Chondrocyte (in vitro differentiated cells): ENCODE measurements at regions not wholly inside any gene's neighbourhood (a gene's known extent, or its start where the extent isn't known, plus 50 kb on each side); places are given as distances from the start of the nearest gene placed in this dataset.

Source experiments
- DNase-seq: peaks from one replicate; pipeline ENCODE4 v3.0.0; 2021; ENCODE audit warnings: mixed read lengths, low spot score
- H3K27ac Mint-ChIP-seq: one replicate; pipeline ENCODE4 v1.8.0; 2021; ENCODE audit warnings: mild to moderate bottlenecking, moderate library complexity, mixed read lengths; ENCODE audit not compliant: unreplicated experiment
- H3K27me3 Mint-ChIP-seq: 2 replicates; pipeline ENCODE4 v1.8.0; 2021; ENCODE audit warnings: low read depth, mixed read lengths
- H3K36me3 Mint-ChIP-seq: 2 replicates; pipeline ENCODE4 v1.8.0; 2021; ENCODE audit warnings: low read depth, mixed read lengths
- H3K4me1 Mint-ChIP-seq: 2 replicates; pipeline ENCODE4 v1.8.0; 2021; ENCODE audit warnings: low read depth, mild to moderate bottlenecking, mixed read lengths
- H3K4me3 Mint-ChIP-seq: one replicate; pipeline ENCODE4 v1.8.0; 2021; ENCODE audit warnings: mild to moderate bottlenecking, moderate library complexity, mixed read lengths; ENCODE audit not compliant: unreplicated experiment
- H3K9me3 Mint-ChIP-seq: 2 replicates; pipeline ENCODE4 v1.8.0; 2021; ENCODE audit warnings: low read depth, mixed read lengths
- CTCF ChIP-seq: fragments of 200-600 bp; sonication (generic); IDR thresholded peaks from 2 replicates; pipeline ENCODE4 v1.5.0; 2021; ENCODE audit warnings: antibody characterized with exemption, mild to moderate bottlenecking, moderate library complexity

GRCh38 chr1:25150985-25151495 is 81.3 kb downstream of the SYF2 start:
- H3K36me3 Mint-ChIP-seq, result peaks cover 11% of the 10 kb centered on the region
- peaks cover 33% of the 10 kb centered on the region for H3K27me3 Mint-ChIP-seq
- no peak overlapping the region for H3K27ac Mint-ChIP-seq
- H3K9me3 Mint-ChIP-seq, result peaks cover 26% of the 10 kb centered on the region
- no peaks in the 10 kb centered on the region for H3K4me1 Mint-ChIP-seq
- TF ChIP-seq CTCF, result no peak
- no peak for DNase-seq
- H3K4me3 Mint-ChIP-seq, result no peak overlapping the region

- no peak overlapping the region for H3K4me3 Mint-ChIP-seq
- peaks cover 2% of the 10 kb centered on the region for H3K36me3 Mint-ChIP-seq
- no peak overlapping the region for H3K27ac Mint-ChIP-seq
- no peaks in the 10 kb centered on the region for H3K4me1 Mint-ChIP-seq
- DNase-seq, result no peak
- peak; percentile 36 for TF ChIP-seq CTCF
- H3K27me3 Mint-ChIP-seq, result peaks cover 25% of the 10 kb centered on the region
- H3K9me3 Mint-ChIP-seq, result peaks cover 14% of the 10 kb centered on the region
These were observed 83.5 kb downstream of the SYF2 start for GRCh38 chr1:25148673-25149300.

DNA sequence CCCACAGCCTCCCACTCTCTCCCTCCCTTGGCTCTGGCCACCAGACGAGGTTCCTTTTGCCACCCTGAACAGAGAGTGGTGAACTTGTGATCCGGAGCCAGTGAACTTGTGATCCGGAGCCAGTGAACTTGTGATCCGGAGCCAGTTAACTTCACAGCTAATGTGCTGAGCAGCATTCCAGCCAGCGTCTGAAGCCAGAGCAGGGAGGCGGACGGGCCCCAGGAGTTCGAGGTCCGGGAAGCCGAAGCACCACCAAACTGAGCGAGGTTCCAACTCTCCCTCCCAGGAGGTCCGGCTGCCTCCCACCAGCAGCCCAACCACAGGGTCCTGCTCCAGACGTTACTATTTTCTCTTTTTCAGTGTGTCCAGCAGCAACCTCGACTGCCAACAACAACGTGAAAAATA is 85.8 kb downstream of the SYF2 start:
- peaks cover 13% of the 10 kb centered on the region for H3K9me3 Mint-ChIP-seq
- H3K4me3 Mint-ChIP-seq, result no peak overlapping the region
- no peak for TF ChIP-seq CTCF
- no peak overlapping the region for H3K27ac Mint-ChIP-seq
- H3K4me1 Mint-ChIP-seq, result no peaks in the 10 kb centered on the region
- H3K36me3 Mint-ChIP-seq, result peaks cover 2% of the 10 kb centered on the region
- no peak for DNase-seq
- peaks cover 22% of the 10 kb centered on the region for H3K27me3 Mint-ChIP-seq

DNA sequence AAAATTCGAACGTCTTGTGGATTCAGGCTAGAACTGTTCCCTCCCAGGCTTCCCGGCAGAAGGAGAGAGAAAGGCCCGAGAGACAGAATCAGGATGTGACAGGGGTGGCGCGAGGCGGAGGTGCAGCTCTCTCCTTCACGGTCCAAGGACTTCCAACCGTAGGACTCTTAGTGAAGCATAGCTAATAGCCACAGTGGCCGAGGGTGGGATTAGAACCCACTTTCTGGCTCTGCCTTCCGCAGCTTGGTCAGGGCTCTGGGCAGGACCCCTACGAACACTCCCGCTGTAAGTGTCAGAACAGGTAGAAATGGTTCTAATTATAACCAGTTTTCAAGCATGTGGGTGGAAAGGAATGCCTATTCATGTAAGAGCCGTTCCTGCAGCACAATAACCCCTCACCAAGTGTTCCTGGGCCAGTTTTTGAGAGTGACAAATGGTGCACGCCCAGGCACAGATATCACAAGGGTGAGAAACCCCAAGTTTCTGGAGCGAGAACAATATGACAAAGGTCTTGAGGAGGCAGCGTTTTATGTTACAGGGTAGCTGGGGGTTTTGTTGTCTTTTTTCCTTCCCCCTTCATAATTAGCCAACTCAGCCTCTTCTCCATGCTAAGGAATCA is 86.4 kb downstream of the SYF2 start:
- H3K27me3 Mint-ChIP-seq, result peaks cover 21% of the 10 kb centered on the region

More for the DNA sequence above, 86.4 kb downstream of the SYF2 start:
- no peak for DNase-seq
- no peak for TF ChIP-seq CTCF
- Mint-ChIP-seq H3K4me3 (no peak overlapping the region), H3K4me1 (no peaks in the 10 kb centered on the region), H3K36me3 (peaks cover 2% of the 10 kb centered on the region), H3K9me3 (peaks cover 9% of the 10 kb centered on the region), H3K27ac (no peak overlapping the region)
